ENCODE measurements at regions not wholly inside any gene's neighbourhood (a gene's known extent, or its start where the extent isn't known, plus 50 kb on each side); places are given as distances from the start of the nearest gene placed in this dataset.

- no peak overlapping the region for H3K4ac ChIP-seq (replicated peaks; ENCODE audit: insufficient read length, low read depth, low read length)
- WGBS, 2 experiments (ENCODE audit: extremely low coverage in 1 of 2, insufficient coverage in 1 of 2, insufficient read length in 1 of 2, insufficient replicate concordance in 2 of 2, low coverage in 1 of 2, low lambda C conversion rate in 2 of 2, missing lambda C conversion rate in 1 of 2): 81% methylated on average over 6 of the region's 6 CpGs; no CpG with 5 or more reads in 1 of the 2 experiments
- H2BK5ac ChIP-seq (ENCODE audit: low read depth, low read length): no peak overlapping the region
- H3K4me3 ChIP-seq (ENCODE audit: extremely low read depth in 1 of 4, insufficient read depth in 2 of 4, low read depth in 3 of 4, low read length in 4 of 4): no peak overlapping the region
- H3K79me1 ChIP-seq (ENCODE audit: low read depth, low read length): no peaks in the 10 kb centered on the region
- H3K4me1 ChIP-seq (replicated peaks in 1 of 4; ENCODE audit: control insufficient read depth in 3 of 4, insufficient read depth in 4 of 4, low read length in 3 of 4): no peaks in the 10 kb centered on the region
- no peaks in the 10 kb centered on the region for H3K23me2 ChIP-seq (ENCODE audit: low read depth, low read length)
- no peak overlapping the region for H4K8ac ChIP-seq (ENCODE audit: extremely low read depth, insufficient read depth, low read length)
- no peaks in the 10 kb centered on the region for H3K9me3 ChIP-seq (ENCODE audit: insufficient read depth in 2 of 2, low read depth in 1 of 2, low read length in 1 of 2)
- no peak overlapping the region for H3K23ac ChIP-seq (ENCODE audit: insufficient read length)
- H3K18ac ChIP-seq (ENCODE audit: extremely low read depth, low read length): no peak overlapping the region
- H2BK15ac ChIP-seq (ENCODE audit: low read length): no peak overlapping the region
- no peaks in the 10 kb centered on the region for H3K36me3 ChIP-seq (ENCODE audit: control insufficient read depth in 2 of 4, insufficient read depth in 4 of 4, low read length in 3 of 4)
- CTCF ChIA-PET (ENCODE audit: partially characterized antibody): interaction anchor here (0.8 kb wide), 1 partner anchor 27 kb away, joined by 3 read pairs; no protein-coding TSS in a partner anchor
- H3K27ac ChIP-seq (ENCODE audit: low read depth, low read length): no peak overlapping the region
- H2BK20ac ChIP-seq (ENCODE audit: low read length): no peak overlapping the region
- H3K79me2 ChIP-seq (ENCODE audit: control insufficient read depth in 1 of 2, insufficient read depth in 2 of 2, low read length in 2 of 2): no peaks in the 10 kb centered on the region
- H3K56ac ChIP-seq (replicated peaks; ENCODE audit: insufficient read length, low read depth, low read length): no peak overlapping the region
- POLR2A ChIA-PET (ENCODE audit: partially characterized antibody): no interaction called here
- no peak overlapping the region for H4K91ac ChIP-seq (replicated peaks; ENCODE audit: insufficient read length, low read length)
- no peaks in the 10 kb centered on the region for H4K20me1 ChIP-seq (replicated peaks in 1 of 2; ENCODE audit: control insufficient read depth in 1 of 2, insufficient read depth in 2 of 2, low read length in 2 of 2)
- H2AK5ac ChIP-seq (ENCODE audit: low read depth, low read length): no peak overlapping the region
- no peak overlapping the region for H2BK12ac ChIP-seq (ENCODE audit: low read depth, low read length)
- H3K4me2 ChIP-seq (ENCODE audit: insufficient read depth in 1 of 2, low read depth in 2 of 2, low read length in 2 of 2): no peak overlapping the region
- no peak overlapping the region for H3K9ac ChIP-seq (replicated peaks in 1 of 4; ENCODE audit: extremely low read depth in 1 of 4, low read depth in 3 of 4, low read length in 3 of 4)
- H3K14ac ChIP-seq (ENCODE audit: insufficient read length): no peak overlapping the region
- no peak overlapping the region for H2AFZ ChIP-seq (ENCODE audit: low read length)
- H3K27me3 ChIP-seq (replicated peaks in 1 of 4; ENCODE audit: control insufficient read depth in 3 of 4, extremely low read depth in 1 of 4, insufficient read depth in 3 of 4, low read length in 3 of 4): peaks cover 8 to 46% (median 23%) of the 10 kb centered on the region in 4 experiments
- H2BK120ac ChIP-seq (replicated peaks; ENCODE audit: low read depth, low read length): no peak overlapping the region
- DNase-seq (ENCODE audit: low read depth in 1 of 2, low spot score in 2 of 2) (no peak), FAIRE-seq (no peak)
- no peak overlapping the region for H4K5ac ChIP-seq (ENCODE audit: insufficient read length, low read depth, low read length)
- TF ChIP-seq MAFK (IDR thresholded peaks at IDR 0.05; ENCODE audit: low read depth, low read length): no peak
- no peak for TF ChIP-seq CTBP2 (IDR thresholded peaks at IDR 0.05; ENCODE audit: borderline replicate concordance, insufficient read depth, insufficient read length, low read length)
- no peak for TF ChIP-seq SIRT6 (IDR thresholded peaks at IDR 0.05; ENCODE audit: low read length)
- TF ChIP-seq EZH2 (IDR thresholded peaks at IDR 0.05; ENCODE audit: low read depth, low read length, severe bottlenecking): no peak
- TF ChIP-seq EP300 (IDR thresholded peaks at IDR 0.05; ENCODE audit: borderline replicate concordance in 1 of 2, low read depth in 2 of 2, low read length in 2 of 2): no peak
- TF ChIP-seq NRF1 (IDR thresholded peaks at IDR 0.05; ENCODE audit: low read depth, low read length): no peak
- TF ChIP-seq, protein P1, sequence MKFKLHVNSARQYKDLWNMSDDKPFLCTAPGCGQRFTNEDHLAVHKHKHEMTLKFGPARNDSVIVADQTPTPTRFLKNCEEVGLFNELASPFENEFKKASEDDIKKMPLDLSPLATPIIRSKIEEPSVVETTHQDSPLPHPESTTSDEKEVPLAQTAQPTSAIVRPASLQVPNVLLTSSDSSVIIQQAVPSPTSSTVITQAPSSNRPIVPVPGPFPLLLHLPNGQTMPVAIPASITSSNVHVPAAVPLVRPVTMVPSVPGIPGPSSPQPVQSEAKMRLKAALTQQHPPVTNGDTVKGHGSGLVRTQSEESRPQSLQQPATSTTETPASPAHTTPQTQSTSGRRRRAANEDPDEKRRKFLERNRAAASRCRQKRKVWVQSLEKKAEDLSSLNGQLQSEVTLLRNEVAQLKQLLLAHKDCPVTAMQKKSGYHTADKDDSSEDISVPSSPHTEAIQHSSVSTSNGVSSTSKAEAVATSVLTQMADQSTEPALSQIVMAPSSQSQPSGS (IDR thresholded peaks at IDR 0.05; ENCODE audit: low read length): no peak
- no peak for TF ChIP-seq TAF7 (optimal IDR thresholded peaks at IDR 0.05; ENCODE audit: borderline replicate concordance, low read depth, low read length)
- no peak for TF ChIP-seq HDAC2 (IDR thresholded peaks at IDR 0.05; ENCODE audit: borderline replicate concordance in 1 of 2, low read depth in 2 of 2, low read length in 2 of 2)
Observed at GRCh38 chr6:137389150-137389704, 105.0 kb downstream of the OLIG3 start.

All from H1 (cell line).